HG02571 (cell line): ENCODE measurements at regions not wholly inside any gene's neighbourhood (a gene's known extent, or its start where the extent isn't known, plus 50 kb on each side); places are given as distances from the start of the nearest gene placed in this dataset.

ENCODE experiments used
- ATAC-seq: cut with Tn5 transposase; IDR thresholded peaks from one replicate; pipeline ENCODE4 v1.9.1; 2021; ENCODE audit warnings: mild to moderate bottlenecking, moderate library complexity; ENCODE audit not compliant: unreplicated experiment

GRCh38 chr15:94677202-94677790 is 445.9 kb downstream of the MCTP2 start:
- no peak for ATAC-seq

DNA sequence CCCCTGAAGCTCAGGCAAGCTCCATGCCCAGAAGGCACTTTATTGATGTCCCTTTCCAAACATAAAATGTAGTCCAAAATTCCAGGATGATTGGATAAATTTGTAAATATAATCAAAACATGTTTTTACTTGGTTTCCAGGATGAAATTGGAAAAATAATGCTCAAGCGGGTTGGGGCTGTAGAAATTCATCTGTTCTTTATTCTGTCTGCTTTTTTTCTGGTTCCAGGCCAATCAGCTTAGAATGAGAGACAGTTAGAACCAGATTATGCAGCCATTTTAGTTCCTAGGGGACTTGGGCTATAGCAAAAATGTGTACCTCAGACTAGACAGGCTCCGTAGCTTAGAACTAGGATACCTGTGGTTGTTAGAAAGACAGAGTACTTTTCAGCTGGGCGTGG is 450.8 kb downstream of the MCTP2 start:
- no peak for ATAC-seq

DNA sequence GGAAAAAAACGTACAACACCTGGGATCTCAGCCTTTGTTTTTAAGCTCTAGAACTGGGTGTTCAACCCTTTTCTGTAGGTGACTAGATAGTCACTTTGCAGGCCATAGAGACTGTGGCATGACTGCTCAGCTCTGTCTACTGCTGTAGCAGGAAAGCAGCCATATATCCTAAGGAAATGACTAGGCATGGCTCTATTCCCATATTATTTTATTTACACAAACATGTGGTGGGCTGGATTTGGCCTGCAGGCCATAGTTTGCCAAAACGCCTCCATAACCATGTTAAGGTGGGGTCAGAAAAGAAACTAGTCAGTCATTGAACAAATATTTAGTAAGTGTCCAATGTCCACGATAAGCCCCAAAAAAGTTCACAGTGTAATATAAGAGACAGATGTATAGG is 452.5 kb downstream of the MCTP2 start:
- no peak for ATAC-seq

GRCh38 chr15:94691169-94691568 is 459.8 kb downstream of the MCTP2 start:
- no peak for ATAC-seq

DNA sequence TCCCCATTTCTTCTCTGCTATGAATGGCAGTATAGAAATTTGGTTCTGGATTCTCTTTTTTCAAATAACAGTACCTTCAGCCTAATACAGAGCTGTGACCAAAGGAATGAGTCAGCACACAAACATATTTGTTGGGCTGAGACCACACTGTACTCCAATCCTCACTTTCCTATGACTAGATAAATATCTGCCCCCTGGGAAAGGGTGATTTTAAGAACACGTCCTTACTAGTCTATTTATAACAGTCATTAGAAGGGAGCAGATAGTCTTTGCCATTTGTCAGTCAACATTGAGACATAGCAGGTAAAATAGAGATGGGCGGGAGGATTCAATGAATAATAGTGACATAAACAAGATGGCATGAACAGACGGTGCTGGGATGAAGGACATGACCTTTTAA is 461.3 kb downstream of the MCTP2 start:
- no peak for ATAC-seq

- ATAC-seq, result no peak
These were observed 468.9 kb downstream of the MCTP2 start for GRCh38 chr15:94700211-94700610.

DNA sequence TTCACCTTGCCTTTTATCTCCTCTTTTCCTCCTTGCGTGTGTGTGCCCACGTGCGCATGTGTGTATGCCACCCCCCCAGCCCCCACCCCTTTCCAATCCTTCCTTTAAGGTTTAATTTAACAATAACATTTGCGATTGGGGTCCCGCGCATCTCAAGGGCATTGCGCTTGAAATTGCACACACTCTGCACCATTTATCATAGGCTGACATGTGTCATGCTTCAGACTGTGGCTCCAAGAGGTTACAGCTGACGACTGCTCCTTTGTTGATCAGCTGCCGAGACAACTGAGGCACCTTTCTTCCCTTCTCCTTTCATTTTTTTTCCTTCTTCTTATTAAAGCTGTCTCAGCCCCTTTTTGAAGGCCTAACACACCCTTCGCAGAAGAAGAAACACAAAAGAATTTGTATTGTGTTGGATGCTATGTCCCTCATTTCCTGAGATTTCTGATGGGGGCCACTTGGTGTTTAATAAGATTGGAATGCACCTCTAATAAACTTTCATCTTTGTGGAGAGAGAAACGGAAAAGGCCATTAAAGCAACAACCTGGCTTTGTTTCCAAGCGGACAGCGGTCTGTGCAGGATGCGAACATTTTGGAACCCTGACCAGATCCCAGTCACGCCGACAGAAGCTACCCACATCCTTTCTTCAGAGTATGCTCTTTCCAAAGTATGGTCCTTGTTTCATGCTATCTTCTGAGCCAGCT is 470.1 kb downstream of the MCTP2 start:
- no peak for ATAC-seq

DNA sequence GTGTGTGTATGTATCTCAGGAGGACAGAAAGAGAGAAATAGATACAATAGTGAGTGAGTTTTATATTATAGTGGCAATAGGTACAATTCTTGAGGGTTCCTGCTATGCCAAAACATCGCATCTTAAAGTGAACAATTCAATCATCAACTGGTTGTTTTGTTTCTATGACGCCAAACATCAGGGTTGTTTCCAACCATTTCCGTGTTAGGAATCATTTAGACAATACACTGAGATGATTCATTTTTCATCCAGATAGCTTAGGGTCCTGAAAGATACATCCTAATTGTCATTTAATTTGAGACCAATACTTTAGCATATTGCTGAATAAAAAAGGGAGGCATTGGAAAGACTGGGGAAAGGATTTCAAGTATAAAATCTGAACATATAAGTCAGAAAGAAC is 472.2 kb downstream of the MCTP2 start:
- ATAC-seq, result no peak

DNA sequence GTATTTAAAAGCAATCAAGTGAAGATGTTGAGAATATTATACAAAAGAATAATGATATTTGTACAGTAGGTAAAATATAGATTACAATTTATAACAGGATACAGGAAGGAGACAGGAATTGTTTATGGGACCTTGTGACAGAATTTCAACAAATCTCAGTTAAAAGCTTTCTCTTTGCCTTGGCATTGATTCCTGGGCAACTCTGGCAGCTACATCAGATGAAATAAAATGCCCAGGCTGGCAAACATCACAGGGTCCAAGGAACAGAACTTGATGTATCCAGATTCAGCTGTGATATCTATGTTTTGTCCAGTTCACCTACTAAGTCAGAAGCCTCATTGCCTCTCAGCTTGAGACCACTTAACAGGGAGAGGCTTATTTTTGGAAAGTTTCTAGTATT is 473.1 kb downstream of the MCTP2 start:
- no peak for ATAC-seq

- no peak for ATAC-seq
These were observed 473.6 kb downstream of the MCTP2 start for GRCh38 chr15:94704946-94705345.

DNA sequence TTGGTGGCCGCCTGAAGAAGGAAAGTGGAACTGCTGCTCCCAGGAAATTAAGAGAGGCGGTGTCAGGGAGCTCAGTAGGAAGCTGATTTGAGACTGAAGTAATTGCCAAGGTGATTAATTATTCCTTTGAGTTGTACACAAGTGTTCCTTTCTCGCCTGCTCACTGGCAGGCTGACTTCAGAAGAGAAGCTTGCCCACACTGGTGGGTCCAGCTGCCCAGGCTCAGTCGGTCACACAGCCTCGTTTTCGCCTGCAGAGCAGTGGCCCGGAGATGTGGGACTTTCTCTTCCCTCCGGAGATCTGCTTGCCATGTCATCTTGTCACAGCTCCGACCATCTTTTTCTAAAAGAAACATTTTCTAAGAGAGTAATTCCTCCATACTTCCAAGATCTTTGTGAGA is 478.0 kb downstream of the MCTP2 start:
- ATAC-seq, result no peak

DNA sequence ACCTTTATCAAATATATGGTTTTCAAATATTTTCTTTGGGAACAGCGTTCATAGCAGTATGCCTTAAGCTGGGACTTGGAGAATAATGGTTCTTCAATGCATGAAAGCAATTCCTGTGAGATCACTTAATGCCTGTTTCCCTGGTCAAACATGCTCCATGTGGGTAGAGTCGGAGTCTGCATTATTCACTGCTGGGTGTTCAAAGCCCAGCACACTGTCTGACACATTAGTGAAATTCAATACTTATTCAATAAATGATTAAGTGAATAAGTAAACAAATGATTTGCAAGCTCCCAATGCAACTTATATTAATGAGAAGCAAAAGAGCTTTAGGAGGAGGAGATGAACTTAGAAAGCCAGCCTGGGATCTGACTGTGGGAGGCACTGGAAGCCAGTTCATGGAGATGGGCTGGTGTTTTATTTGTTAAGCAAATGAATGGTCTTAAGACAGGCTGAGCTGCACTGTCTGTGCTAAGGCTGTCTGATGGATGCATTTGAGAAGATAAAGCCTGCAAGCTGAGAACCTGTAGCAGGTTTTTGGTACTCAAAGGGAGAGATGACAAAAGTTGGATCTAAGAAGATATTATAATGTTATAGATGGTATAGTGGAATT is 490.8 kb downstream of the MCTP2 start:
- ATAC-seq, result no peak

- no peak for ATAC-seq
These were observed 492.4 kb downstream of the MCTP2 start for GRCh38 chr15:94723801-94724200.

- ATAC-seq, result no peak
These were observed 499.9 kb downstream of the MCTP2 start for GRCh38 chr15:94731286-94731685.

GRCh38 chr15:94734460-94734859 is 503.1 kb downstream of the MCTP2 start:
- no peak for ATAC-seq

DNA sequence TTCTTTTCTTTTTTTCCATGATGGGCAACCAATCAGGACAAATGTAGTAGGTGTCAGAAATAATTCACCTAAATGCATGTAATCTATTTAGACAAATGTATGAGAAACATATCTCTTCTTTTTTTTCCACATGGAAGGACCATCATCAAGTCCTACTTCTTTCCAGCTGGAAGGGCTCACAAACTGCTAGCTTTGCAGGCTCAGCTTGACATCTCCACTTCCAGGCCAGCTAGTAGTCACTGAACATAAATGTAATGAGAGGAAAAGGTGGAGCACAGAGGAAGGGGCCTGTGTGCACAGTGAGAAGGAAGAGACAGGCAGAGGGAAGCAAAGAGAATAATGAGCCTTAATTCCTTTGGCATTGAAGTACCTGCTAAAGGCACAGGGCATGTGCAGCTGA is 504.9 kb downstream of the MCTP2 start:
- ATAC-seq, result no peak

DNA sequence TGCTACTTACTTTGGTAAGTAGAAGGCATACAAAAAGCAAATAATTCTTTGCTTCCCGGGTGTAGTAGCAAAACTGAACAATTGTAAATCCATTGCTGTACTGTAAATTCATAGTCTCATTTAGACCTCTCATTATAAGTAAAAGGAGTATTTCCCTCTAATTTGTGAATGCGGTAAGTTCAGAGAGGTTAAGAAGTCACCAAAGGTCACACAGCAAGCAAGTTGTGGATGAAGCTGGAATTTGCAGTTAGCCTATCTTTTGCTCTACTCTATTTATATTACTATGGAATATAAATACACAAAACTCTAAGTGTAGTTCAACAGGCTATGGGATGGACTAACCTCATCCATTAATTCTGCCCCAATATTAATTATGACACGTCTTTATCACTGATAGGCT is 508.3 kb downstream of the MCTP2 start:
- no peak for ATAC-seq

GRCh38 chr15:94740469-94740868 is 509.1 kb downstream of the MCTP2 start:
- no peak for ATAC-seq

GRCh38 chr15:94743668-94744067 is 512.3 kb downstream of the MCTP2 start:
- no peak for ATAC-seq

GRCh38 chr15:94744080-94744793 is 512.9 kb downstream of the MCTP2 start:
- no peak for ATAC-seq

DNA sequence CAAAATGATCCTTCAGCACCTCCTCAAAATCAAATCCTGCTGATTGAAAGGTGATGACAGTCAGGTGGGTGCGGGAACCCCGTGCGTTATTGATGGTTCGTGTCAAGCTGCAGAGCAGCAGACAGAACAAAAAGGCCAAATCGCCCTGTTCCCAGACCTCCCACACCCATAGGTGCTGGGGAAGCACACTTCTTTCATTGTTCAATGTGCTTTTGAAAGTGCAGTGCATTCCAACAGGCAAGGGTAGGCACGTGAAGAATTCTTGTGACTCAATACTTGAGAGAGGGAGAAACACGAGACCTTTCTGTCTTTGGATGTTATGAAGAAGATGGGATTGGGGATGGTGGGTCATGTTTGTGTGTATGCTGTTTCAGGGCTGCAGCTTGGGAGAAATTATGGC is 514.0 kb downstream of the MCTP2 start:
- ATAC-seq, result no peak

GRCh38 chr15:94747510-94747909 is 516.1 kb downstream of the MCTP2 start:
- ATAC-seq, result no peak
